HCT116 (cell line): ENCODE measurements at regions not wholly inside any gene's neighbourhood (a gene's known extent, or its start where the extent isn't known, plus 50 kb on each side); places are given as distances from the start of the nearest gene placed in this dataset.
"Not testable (repeated sequence)": the region's sequence is repeated elsewhere in the genome, so short reads cannot be mapped to it uniquely, and the experiment has no call there.

Experiments used
- ATAC-seq: fragments of 200-7000 bp; cut with Tn5 transposase; 2 replicates; pipeline ENCODE4 v1.9.1; 2020; ENCODE audit warnings: mild to moderate bottlenecking, moderate library complexity
- BruUV-seq: library from RNA; stranded (reverse); fragments of 400-500 nt; replicated peaks from 2 replicates; lab custom pipeline; 2021; lab: Mats Ljungman, UMichigan
- CTCF ChIA-PET: fragments of 300-600 bp; sonication (Branson Sonifier 250); formaldehyde crosslinking; loops from one replicate; lab custom pipeline; 2021; ENCODE audit warnings: antibody characterized with exemption; lab: Charles Lee
- POLR2A ChIA-PET: fragments of 300-600, 350-600 bp; sonication (Branson Sonifier 250); formaldehyde crosslinking; loops from one replicate; lab custom pipeline; 2021; ENCODE audit warnings: antibody characterized with exemption; lab: Charles Lee
- RAD21 ChIA-PET, 2 experiments: fragments of 300-600 bp; sonication (Branson Sonifier 250); formaldehyde crosslinking; loops; one replicate each; lab custom pipeline; 2023; ENCODE audit warnings: low total read pairs in 2 of 2; ENCODE audit not compliant: uncharacterized antibody in 2 of 2, unreplicated experiment in 2 of 2, low non-redundant PET in 1 of 2; lab: Charles Lee
- DNase-seq: peaks from one replicate; pipeline ENCODE4 v3.0.0-alpha.2; 2010; ENCODE audit warnings: low read depth, low spot score
- H2AFZ ChIP-seq: fragments of 200-600 bp; shearing (Covaris generic), sonication (generic); 2 replicates; pipeline ENCODE4 v1.6.1; 2017; ENCODE audit warnings: low read depth, mixed run types, mixed read lengths, antibody characterized with exemption, low read length; ENCODE audit not compliant: poor library complexity, severe bottlenecking
- H3K27ac ChIP-seq: 2 replicates; pipeline ENCODE4 v1.5.1; 2012; ENCODE audit warnings: low read depth, low read length
- H3K27me3 ChIP-seq: fragments of 200-600 bp; sonication (generic); 2 replicates; pipeline ENCODE4 v1.6.1; 2016; ENCODE audit warnings: mixed run types, low read length, mixed read lengths; ENCODE audit not compliant: insufficient read depth
- H3K36me3 ChIP-seq, 2 experiments: fragments of 200-500 bp in 1 of 2; fragments of 200-600 bp in 1 of 2; sonication (Bioruptor generic) in 1 of 2; sonication (generic) in 1 of 2; 2 replicates each; pipeline versions ENCODE4 v1.5.1 to v1.6.1; 2014 to 2016; ENCODE audit warnings: low read length in 2 of 2, inconsistent platforms in 1 of 2, mixed read lengths in 1 of 2, mixed run types in 1 of 2; ENCODE audit not compliant: insufficient read depth in 2 of 2, control insufficient read depth in 1 of 2
- H3K4me1 ChIP-seq, 2 experiments: fragments of 200-600 bp in 1 of 2; sonication (generic) in 1 of 2; 2 replicates each; pipeline versions ENCODE4 v1.5.1 to v1.6.1; 2012 to 2017; ENCODE audit warnings: low read length in 2 of 2, inconsistent platforms in 1 of 2, mild to moderate bottlenecking in 1 of 2, mixed read lengths in 1 of 2, mixed run types in 1 of 2, moderate library complexity in 1 of 2; ENCODE audit not compliant: insufficient read depth in 2 of 2, control insufficient read depth in 1 of 2
- H3K4me2 ChIP-seq: fragments of 200-600 bp; sonication (generic); 2 replicates; pipeline ENCODE4 v1.6.1; 2017; ENCODE audit warnings: mixed run types, low read length, mixed read lengths
- H3K4me3 ChIP-seq, 2 experiments: fragments of 200-600 bp in 1 of 2; sonication (generic) in 1 of 2; replicated peaks in 1 of 2; 2 replicates each; pipeline ENCODE4 v1.5.1; 2011 to 2016; ENCODE audit warnings: low read length in 2 of 2, control low read depth in 1 of 2, low read depth in 1 of 2, mild to moderate bottlenecking in 1 of 2, mixed read lengths in 1 of 2, mixed run types in 1 of 2
- H3K79me2 ChIP-seq: fragments of 200-600 bp; sonication (generic); 2 replicates; pipeline ENCODE4 v1.6.1; 2017; ENCODE audit warnings: mild to moderate bottlenecking, mixed run types, low read length, moderate library complexity, mixed read lengths; ENCODE audit not compliant: insufficient read depth
- H3K9ac ChIP-seq: fragments of 200-600 bp; sonication (generic); 2 replicates; pipeline ENCODE4 v1.6.1; 2016; ENCODE audit warnings: low read length, mixed read lengths
- H3K9me2 ChIP-seq: fragments of 200-600 bp; sonication (generic), shearing (Covaris generic); 2 replicates; pipeline ENCODE4 v1.6.1; 2017; ENCODE audit warnings: mixed run types, mild to moderate bottlenecking, moderate library complexity; ENCODE audit not compliant: insufficient read depth
- H3K9me3 ChIP-seq, 2 experiments: fragments of 200-500 bp in 1 of 2; fragments of 200-600 bp in 1 of 2; sonication (Bioruptor generic) in 1 of 2; sonication (generic) in 1 of 2; 2 replicates each; pipeline ENCODE4 v1.6.1; 2014 to 2017; ENCODE audit warnings: low read length in 2 of 2, mixed read lengths in 2 of 2, inconsistent platforms in 1 of 2, low read depth in 1 of 2, mild to moderate bottlenecking in 1 of 2, mixed run types in 1 of 2, moderate library complexity in 1 of 2; ENCODE audit not compliant: control insufficient read depth in 1 of 2, insufficient read depth in 1 of 2
- H4K20me1 ChIP-seq: fragments of 200-600 bp; sonication (generic), shearing (Covaris generic); 2 replicates; pipeline ENCODE4 v1.6.1; 2017; ENCODE audit warnings: mixed run types, mild to moderate bottlenecking, moderate library complexity; ENCODE audit not compliant: insufficient read depth
- YY1 ChIP-seq: IDR thresholded peaks from 2 replicates; pipeline ENCODE4 v1.6.1; 2011; ENCODE audit warnings: low read length, low read depth, moderate library complexity, mild to moderate bottlenecking; ENCODE audit not compliant: insufficient replicate concordance; ENCODE audit errors: extremely low read depth
- intact Hi-C: fragments of 100-400 bp; cut with micrococcal nuclease; formaldehyde crosslinking; loops from 2 replicates; pipeline ENCODE4 v1.10.0; 2022

GRCh38 chr10:26922824-26923223, 62.1 kb upstream of the ABI1 start:
- H2AFZ ChIP-seq, H3K4me2 ChIP-seq, H3K79me2 ChIP-seq, BruUV-seq, H3K9ac ChIP-seq, H3K9me2 ChIP-seq, POLR2A ChIA-PET, intact Hi-C loops, H3K4me3 ChIP-seq, H3K9me3 ChIP-seq, H3K27me3 ChIP-seq, DNase-seq, H3K36me3 ChIP-seq, H4K20me1 ChIP-seq, RAD21 ChIA-PET, ATAC-seq, CTCF ChIA-PET, H3K27ac ChIP-seq, H3K4me1 ChIP-seq: not testable (repeated sequence)

- POLR2A ChIA-PET, H3K4me1 ChIP-seq, H3K4me2 ChIP-seq, H3K9me2 ChIP-seq, H3K27me3 ChIP-seq, RAD21 ChIA-PET, intact Hi-C loops, H3K36me3 ChIP-seq, H3K79me2 ChIP-seq, CTCF ChIA-PET, H4K20me1 ChIP-seq, H3K4me3 ChIP-seq, H3K27ac ChIP-seq, H3K9me3 ChIP-seq, H3K9ac ChIP-seq, DNase-seq, H2AFZ ChIP-seq, BruUV-seq, ATAC-seq: not testable (repeated sequence)
Measured at GRCh38 chr10:26919156-26919860, 58.5 kb upstream of the ABI1 start.

GRCh38 chr10:26914898-26915297, 54.1 kb upstream of the ABI1 start:
- no peak overlapping the region for H3K27ac ChIP-seq
- POLR2A ChIA-PET, result no interaction called here

More at GRCh38 chr10:26914898-26915297, 54.1 kb upstream of the ABI1 start:
- ChIA-PET RAD21 (no interaction called here), CTCF (no interaction called here)
- ATAC-seq, result no peak
- DNase-seq, result no peak
- no peak for TF ChIP-seq YY1
- Histone ChIP-seq H2AFZ (no peak overlapping the region), H4K20me1 (no peaks in the 10 kb centered on the region), H3K79me2 (no peaks in the 10 kb centered on the region), H3K4me1 (no peaks in the 10 kb centered on the region), H3K4me3 (no peak overlapping the region), H3K27me3 (no peaks in the 10 kb centered on the region), H3K9me3 (no peaks in the 10 kb centered on the region), H3K9ac (no peak overlapping the region), H3K4me2 (no peak overlapping the region), H3K9me2 (no peaks in the 10 kb centered on the region), H3K36me3 (no peaks in the 10 kb centered on the region)
- BruUV-seq, result no TSS peak
- intact Hi-C loops, result no loop called here
